ENCODE measurements at regions not wholly inside any gene's neighbourhood (a gene's known extent, or its start where the extent isn't known, plus 50 kb on each side); places are given as distances from the start of the nearest gene placed in this dataset.

GRCh38 chr2:104616856-104617255 lies 237.1 kb upstream of the POU3F3 start:
- no peak for TF ChIP-seq EZH2 (IDR thresholded peaks at IDR 0.05; ENCODE audit: low read length, missing control alignments)
- no peak for TF ChIP-seq CTCF (conservative IDR thresholded peaks at IDR 0.05 in 1 of 2, IDR thresholded peaks at IDR 0.05 in 1 of 2; ENCODE audit: low read depth in 1 of 2, low read length in 2 of 2)

Measured in fibroblast of lung (primary cell).